Left forelimb (tissue), 1 donor: ENCODE measurements at regions not wholly inside any gene's neighbourhood (a gene's known extent, or its start where the extent isn't known, plus 50 kb on each side); places are given as distances from the start of the nearest gene placed in this dataset.

Source experiments
- DNase-seq: peaks from one replicate; pipeline ENCODE4 v3.0.0-alpha.2; 2018; ENCODE audit warnings: low spot score

GRCh38 chr2:8279506-8279905 is 402.4 kb upstream of the ID2 start:
- DNase-seq: no peak

- no peak for DNase-seq
Observed at GRCh38 chr2:8281234-8281633, 400.6 kb upstream of the ID2 start.

GRCh38 chr2:8281950-8282857 is 399.7 kb upstream of the ID2 start:
- no peak for DNase-seq

- DNase-seq: no peak
Observed at GRCh38 chr2:8282858-8283252, 399.0 kb upstream of the ID2 start.

- no peak for DNase-seq
Observed at GRCh38 chr2:8285081-8285480, 396.8 kb upstream of the ID2 start.

GRCh38 chr2:8285898-8286297 is 396.0 kb upstream of the ID2 start:
- no peak for DNase-seq

- no peak for DNase-seq
Observed at GRCh38 chr2:8288206-8288605, 393.6 kb upstream of the ID2 start.

GRCh38 chr2:8289111-8289510 is 392.7 kb upstream of the ID2 start:
- DNase-seq: no peak

GRCh38 chr2:8290771-8291352 is 391.0 kb upstream of the ID2 start:
- no peak for DNase-seq

- no peak for DNase-seq
Observed at GRCh38 chr2:8296306-8296705, 385.6 kb upstream of the ID2 start.

GRCh38 chr2:8297376-8298231 is 384.3 kb upstream of the ID2 start:
- no peak for DNase-seq

- no peak for DNase-seq
Observed at GRCh38 chr2:8298783-8299182, 383.1 kb upstream of the ID2 start.

GRCh38 chr2:8300216-8300615 is 381.6 kb upstream of the ID2 start:
- DNase-seq: no peak

- no peak for DNase-seq
Observed at GRCh38 chr2:8300905-8301304, 381.0 kb upstream of the ID2 start.

GRCh38 chr2:8303322-8303832 is 378.5 kb upstream of the ID2 start:
- no peak for DNase-seq

GRCh38 chr2:8304821-8305766 is 376.8 kb upstream of the ID2 start:
- no peak for DNase-seq

- DNase-seq: no peak
Observed at GRCh38 chr2:8306530-8307351, 375.1 kb upstream of the ID2 start.

GRCh38 chr2:8307606-8308180 is 374.2 kb upstream of the ID2 start:
- no peak for DNase-seq

- DNase-seq: no peak
Observed at GRCh38 chr2:8309131-8309530, 372.7 kb upstream of the ID2 start.
